ENCODE measurements at regions not wholly inside any gene's neighbourhood (a gene's known extent, or its start where the extent isn't known, plus 50 kb on each side); places are given as distances from the start of the nearest gene placed in this dataset.
"Not testable (repeated sequence)": the region's sequence is repeated elsewhere in the genome, so short reads cannot be mapped to it uniquely, and the experiment has no call there.

DNA sequence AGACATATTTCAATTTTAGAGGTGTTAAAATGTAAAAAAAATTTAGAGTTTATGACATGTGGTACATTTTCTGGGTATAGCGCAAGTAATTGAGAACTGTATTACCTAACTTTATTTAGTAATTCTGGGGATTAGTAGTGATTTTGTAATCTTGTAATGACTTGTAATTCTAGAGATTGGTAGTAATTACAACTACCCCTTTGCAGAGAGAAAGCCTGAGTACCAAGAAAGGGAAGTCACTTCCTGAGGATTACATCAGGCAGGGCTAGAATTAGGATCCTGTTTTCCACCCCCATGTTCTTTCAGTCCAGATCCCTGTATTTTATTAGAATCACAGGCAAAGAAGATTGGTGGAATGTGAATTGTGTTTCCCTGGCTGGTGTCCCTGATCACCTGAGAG, 274.9 kb downstream of the KCNRG start:
- H3K4me1 Mint-ChIP-seq = peaks cover 21% of the 10 kb centered on the region
- DNase-seq (ENCODE audit: low spot score in 2 of 2) (no peak), ATAC-seq (replicated peaks; ENCODE audit: extremely low read depth, poor library complexity, severe bottlenecking) (no peak)
- no peaks in the 10 kb centered on the region for H3K36me3 Mint-ChIP-seq (ENCODE audit: insufficient read depth)
- H3K27ac Mint-ChIP-seq (ENCODE audit: low read depth) = no peak overlapping the region
- no peak overlapping the region for H3K4me3 Mint-ChIP-seq
- H3K9me3 Mint-ChIP-seq = no peaks in the 10 kb centered on the region
- no peaks in the 10 kb centered on the region for H3K27me3 Mint-ChIP-seq

DNA sequence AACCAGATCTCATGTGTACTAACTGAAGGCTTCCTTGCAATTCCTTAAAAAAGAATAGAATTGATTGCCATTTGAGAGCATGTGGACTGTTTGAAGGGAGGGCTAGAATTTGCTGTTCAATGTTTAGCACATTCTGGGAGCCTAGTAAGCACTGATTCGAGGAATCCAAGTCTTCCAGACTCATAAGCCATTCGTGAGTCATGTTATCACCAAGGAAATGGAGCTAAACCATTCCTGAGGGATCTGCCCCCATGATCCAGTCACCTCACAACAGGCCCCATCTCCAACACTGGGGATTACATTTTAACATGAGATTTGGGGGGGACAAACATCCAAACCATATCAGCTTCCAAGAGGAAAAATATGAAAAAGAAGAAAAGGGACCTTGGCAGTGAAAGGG, 276.4 kb downstream of the KCNRG start:
- H3K36me3 Mint-ChIP-seq (ENCODE audit: insufficient read depth) = no peaks in the 10 kb centered on the region
- H3K4me3 Mint-ChIP-seq = no peak overlapping the region
- peaks cover 12% of the 10 kb centered on the region for H3K4me1 Mint-ChIP-seq
- ATAC-seq (replicated peaks; ENCODE audit: extremely low read depth, poor library complexity, severe bottlenecking) = no peak
- no peak for DNase-seq (ENCODE audit: low spot score in 2 of 2)
- no peaks in the 10 kb centered on the region for H3K27me3 Mint-ChIP-seq
- no peak overlapping the region for H3K27ac Mint-ChIP-seq (ENCODE audit: low read depth)
- no peaks in the 10 kb centered on the region for H3K9me3 Mint-ChIP-seq

DNA sequence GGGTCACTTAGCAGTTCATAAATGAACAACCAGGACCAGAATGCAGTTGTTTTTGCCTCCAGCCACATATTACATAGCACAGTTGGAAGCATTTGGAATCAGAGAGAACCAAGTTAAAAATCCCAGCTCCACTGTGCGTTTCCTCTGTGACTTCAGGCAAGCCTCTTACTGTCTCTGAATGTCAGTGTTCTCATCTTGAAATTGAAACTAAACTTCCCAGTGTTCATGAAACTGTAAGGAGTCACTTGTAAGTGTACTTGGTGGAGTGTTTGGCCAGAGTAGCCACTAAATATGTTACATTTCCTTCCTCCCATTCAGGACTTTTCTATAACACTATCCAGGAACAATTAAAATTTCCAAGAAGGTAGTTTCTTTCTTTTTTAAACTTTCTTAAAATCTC, 276.8 kb downstream of the KCNRG start:
- Mint-ChIP-seq H3K4me1 (peaks cover 14% of the 10 kb centered on the region), H3K27ac (ENCODE audit: low read depth) (no peak overlapping the region), H3K36me3 (ENCODE audit: insufficient read depth) (no peaks in the 10 kb centered on the region), H3K27me3 (no peaks in the 10 kb centered on the region), H3K9me3 (no peaks in the 10 kb centered on the region), H3K4me3 (no peak overlapping the region)
- ATAC-seq (replicated peaks; ENCODE audit: extremely low read depth, poor library complexity, severe bottlenecking) = no peak
- DNase-seq (ENCODE audit: low spot score in 2 of 2) = no peak

DNA sequence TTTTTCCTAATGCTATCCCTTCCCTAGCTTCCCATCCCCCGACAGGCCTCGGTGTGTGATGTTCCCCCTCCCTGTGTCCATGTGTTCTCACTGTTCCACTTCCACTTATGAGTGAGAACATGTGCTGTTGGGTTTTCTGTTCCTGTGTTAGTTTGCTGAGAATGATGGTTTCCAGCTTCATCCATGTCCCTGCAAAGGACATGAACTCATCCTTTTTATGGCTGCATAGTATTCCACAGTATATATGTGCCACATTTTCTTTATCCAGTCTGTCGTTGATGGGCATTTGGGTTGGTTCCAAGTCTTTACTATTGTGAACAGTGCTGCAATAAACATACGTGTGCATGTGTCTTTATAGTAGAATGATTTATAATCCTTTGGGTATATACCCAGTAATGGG, 279.2 kb downstream of the KCNRG start:
- not testable (repeated sequence) for H3K9me3 Mint-ChIP-seq; ATAC-seq (replicated peaks; ENCODE audit: extremely low read depth, poor library complexity, severe bottlenecking); H3K27me3 Mint-ChIP-seq; H3K4me3 Mint-ChIP-seq; DNase-seq (ENCODE audit: low spot score in 2 of 2); H3K27ac Mint-ChIP-seq (ENCODE audit: low read depth); H3K36me3 Mint-ChIP-seq (ENCODE audit: insufficient read depth)
- peaks cover 32% of the 10 kb centered on the region for H3K4me1 Mint-ChIP-seq

DNA sequence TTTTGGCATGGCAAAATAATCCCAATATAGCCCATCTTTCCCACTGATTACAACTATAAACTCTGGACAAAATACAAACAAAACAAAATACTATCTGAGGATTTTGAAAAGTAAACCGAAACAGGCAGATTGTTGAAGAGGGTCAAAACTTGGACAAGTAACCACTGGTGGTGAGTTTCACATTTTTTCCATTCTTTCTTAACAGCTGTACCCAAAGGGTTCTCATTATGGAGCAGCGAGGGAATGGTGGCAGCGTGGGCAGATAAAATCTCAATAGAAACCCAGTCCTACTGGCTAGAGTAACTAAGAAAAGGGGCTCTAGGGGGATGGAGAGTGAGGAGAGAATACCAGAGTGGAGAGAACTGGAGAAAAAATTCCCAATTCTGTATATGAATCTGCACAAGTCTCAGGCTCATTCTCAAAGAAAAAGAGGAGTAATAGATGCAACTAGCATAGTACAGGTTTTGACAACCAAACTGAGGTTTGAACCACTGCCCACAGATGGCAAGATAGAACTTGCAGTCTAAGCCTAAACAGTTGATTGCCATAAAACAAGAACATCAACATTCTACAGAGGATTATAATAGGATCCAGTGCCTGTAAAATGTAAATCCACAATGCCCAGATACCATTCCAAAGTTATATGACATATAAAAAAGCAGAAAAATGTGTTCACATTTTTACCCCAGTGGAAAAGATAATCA, 284.5 kb downstream of the KCNRG start:
- DNase-seq (ENCODE audit: low spot score in 2 of 2) (no peak), ATAC-seq (replicated peaks; ENCODE audit: extremely low read depth, poor library complexity, severe bottlenecking) (no peak)
- H3K27me3 Mint-ChIP-seq = no peaks in the 10 kb centered on the region
- no peaks in the 10 kb centered on the region for H3K9me3 Mint-ChIP-seq
- peaks cover 42% of the 10 kb centered on the region for H3K4me1 Mint-ChIP-seq
- H3K4me3 Mint-ChIP-seq = no peak overlapping the region
- H3K27ac Mint-ChIP-seq (ENCODE audit: low read depth) = no peak overlapping the region
- no peaks in the 10 kb centered on the region for H3K36me3 Mint-ChIP-seq (ENCODE audit: insufficient read depth)

DNA sequence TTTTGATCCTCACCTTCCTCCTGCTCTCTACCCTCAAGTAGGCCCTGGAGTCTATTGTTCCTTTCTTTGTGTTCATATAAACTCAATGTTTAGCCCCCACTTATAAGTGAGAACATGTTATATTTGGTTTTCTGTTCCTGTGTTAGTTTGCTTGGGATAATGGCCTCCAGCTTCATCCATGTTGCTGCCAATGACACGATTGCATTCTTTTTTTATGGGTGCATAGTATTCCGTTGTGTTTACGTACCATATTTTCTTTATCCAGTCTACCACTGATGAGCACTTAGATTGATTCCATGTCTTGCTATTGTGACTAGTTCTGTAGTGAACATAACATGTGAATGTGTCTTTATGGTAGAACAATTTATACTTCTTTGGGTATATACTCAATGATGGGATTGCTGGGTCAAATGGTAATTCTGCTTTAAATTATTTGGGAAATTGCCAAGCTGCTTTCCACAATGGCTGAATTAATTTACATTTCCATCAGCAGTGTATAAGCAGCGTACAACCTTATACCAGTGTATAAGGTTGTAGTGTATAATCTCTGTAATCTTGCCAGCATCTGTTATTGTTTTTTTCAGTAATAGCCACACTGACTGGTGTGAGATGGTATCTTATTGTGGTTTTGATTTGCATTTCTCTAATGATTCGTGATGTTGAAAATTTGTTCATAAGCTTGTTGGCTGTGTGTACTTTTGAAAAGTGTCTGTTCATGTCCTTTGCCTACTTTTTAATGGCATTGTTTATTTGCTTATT, 288.9 kb downstream of the KCNRG start:
- peak; percentile 67 for ATAC-seq (replicated peaks; ENCODE audit: extremely low read depth, poor library complexity, severe bottlenecking)

DNA sequence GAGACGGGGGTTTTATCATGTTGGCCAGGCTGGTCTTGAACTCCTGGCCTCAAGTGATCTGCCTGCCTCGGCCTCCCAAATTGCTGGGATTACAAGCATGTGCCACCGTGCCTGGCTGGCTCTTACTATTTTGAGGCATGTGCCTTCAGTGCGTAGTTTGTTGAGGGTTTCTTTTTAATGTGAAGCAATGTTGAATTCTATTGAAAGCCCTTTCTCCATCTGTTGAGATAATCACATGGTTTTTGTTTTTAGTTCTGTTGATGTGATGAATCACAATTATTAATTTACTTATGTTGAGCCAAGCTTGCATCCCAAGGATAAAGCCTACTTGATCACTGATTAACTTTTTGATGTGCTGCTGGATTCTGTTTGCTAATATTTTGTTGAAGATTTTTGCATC, 290.9 kb downstream of the KCNRG start:
- ATAC-seq (replicated peaks; ENCODE audit: extremely low read depth, poor library complexity, severe bottlenecking) (no peak), DNase-seq (ENCODE audit: low spot score in 2 of 2) (no peak)
- no peak overlapping the region for H3K27ac Mint-ChIP-seq (ENCODE audit: low read depth)

More for the DNA sequence above, 288.9 kb downstream of the KCNRG start:
- Mint-ChIP-seq H3K36me3 (ENCODE audit: insufficient read depth) (no peaks in the 10 kb centered on the region), H3K4me3 (no peak overlapping the region), H3K9me3 (no peaks in the 10 kb centered on the region), H3K27me3 (no peaks in the 10 kb centered on the region), H3K4me1 (peaks cover 36% of the 10 kb centered on the region), H3K27ac (ENCODE audit: low read depth) (no peak overlapping the region)
- no peak for DNase-seq (ENCODE audit: low spot score in 2 of 2)

DNA sequence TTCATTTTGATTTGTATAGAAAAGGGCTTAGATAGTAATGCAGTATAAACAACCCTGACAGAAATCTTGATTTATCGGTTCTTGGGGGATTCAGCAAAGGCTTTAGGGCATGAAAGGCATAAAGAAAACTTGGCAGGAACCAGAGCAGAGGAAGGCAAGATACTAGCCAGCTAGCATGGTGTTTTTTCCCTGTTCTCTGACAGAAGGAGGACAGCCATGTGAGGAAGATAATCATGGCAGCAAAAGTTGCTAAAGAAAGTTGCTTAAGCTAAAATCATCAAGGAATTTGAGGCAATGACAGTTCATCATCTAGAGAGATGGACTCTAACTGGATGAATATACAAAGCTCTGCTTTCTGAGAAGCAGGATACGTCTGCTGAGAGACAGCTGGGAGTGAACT, 294.1 kb downstream of the KCNRG start:
- no peak for ATAC-seq (replicated peaks; ENCODE audit: extremely low read depth, poor library complexity, severe bottlenecking)
- no peak overlapping the region for H3K27ac Mint-ChIP-seq (ENCODE audit: low read depth)

More for the DNA sequence above, 290.9 kb downstream of the KCNRG start:
- H3K9me3 Mint-ChIP-seq = no peaks in the 10 kb centered on the region
- H3K4me3 Mint-ChIP-seq = no peak overlapping the region
- H3K36me3 Mint-ChIP-seq (ENCODE audit: insufficient read depth) = peaks cover 2% of the 10 kb centered on the region
- peaks cover 40% of the 10 kb centered on the region for H3K4me1 Mint-ChIP-seq
- no peaks in the 10 kb centered on the region for H3K27me3 Mint-ChIP-seq

DNA sequence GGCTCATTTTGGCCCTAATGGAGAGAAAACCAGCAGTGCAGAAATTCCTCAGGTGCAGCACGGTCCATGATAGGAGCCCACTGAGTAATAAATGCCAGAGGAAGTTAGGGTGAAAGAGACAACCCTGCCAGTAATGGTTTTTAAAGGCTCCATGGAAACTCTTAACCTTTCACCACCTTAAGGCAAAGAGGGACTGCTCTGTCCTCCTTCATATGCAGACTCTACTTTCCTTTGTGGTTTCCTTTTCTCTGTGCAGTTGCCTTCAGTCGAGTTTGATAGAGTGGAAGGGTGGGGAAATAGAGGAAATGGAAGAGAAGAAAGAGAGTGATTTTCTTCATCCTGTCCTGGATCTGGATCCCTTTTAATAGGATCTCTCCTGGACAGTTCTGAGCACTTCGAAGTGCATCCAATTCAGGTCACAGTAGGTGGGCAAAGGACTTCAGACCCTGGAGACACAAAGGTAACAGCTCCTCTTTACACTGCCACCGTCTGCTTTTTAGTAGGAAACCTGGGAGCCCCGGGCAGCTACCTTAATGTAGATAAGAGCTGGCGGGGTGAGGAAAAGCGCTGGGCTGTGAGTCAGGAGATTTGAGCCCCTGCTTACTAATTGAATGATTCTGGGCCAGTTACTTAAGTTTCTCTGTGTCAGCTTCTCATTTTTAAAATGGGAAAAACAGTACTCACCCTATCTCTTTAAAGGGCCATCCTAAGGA, 294.8 kb downstream of the KCNRG start:
- no peak for ATAC-seq (replicated peaks; ENCODE audit: extremely low read depth, poor library complexity, severe bottlenecking)
- no peaks in the 10 kb centered on the region for H3K27me3 Mint-ChIP-seq
- H3K4me3 Mint-ChIP-seq = peak overlapping the region; percentile 23
- no peak overlapping the region for H3K27ac Mint-ChIP-seq (ENCODE audit: low read depth)
- peaks cover 22% of the 10 kb centered on the region for H3K4me1 Mint-ChIP-seq
- no peaks in the 10 kb centered on the region for H3K9me3 Mint-ChIP-seq
- H3K36me3 Mint-ChIP-seq (ENCODE audit: insufficient read depth) = peaks cover 2% of the 10 kb centered on the region
- no peak for DNase-seq (ENCODE audit: low spot score in 2 of 2)

More for the DNA sequence above, 294.1 kb downstream of the KCNRG start:
- Mint-ChIP-seq H3K27me3 (no peaks in the 10 kb centered on the region), H3K4me3 (no peak overlapping the region), H3K4me1 (peaks cover 29% of the 10 kb centered on the region), H3K36me3 (ENCODE audit: insufficient read depth) (peaks cover 2% of the 10 kb centered on the region), H3K9me3 (no peaks in the 10 kb centered on the region)
- DNase-seq (ENCODE audit: low spot score in 2 of 2) = no peak

DNA sequence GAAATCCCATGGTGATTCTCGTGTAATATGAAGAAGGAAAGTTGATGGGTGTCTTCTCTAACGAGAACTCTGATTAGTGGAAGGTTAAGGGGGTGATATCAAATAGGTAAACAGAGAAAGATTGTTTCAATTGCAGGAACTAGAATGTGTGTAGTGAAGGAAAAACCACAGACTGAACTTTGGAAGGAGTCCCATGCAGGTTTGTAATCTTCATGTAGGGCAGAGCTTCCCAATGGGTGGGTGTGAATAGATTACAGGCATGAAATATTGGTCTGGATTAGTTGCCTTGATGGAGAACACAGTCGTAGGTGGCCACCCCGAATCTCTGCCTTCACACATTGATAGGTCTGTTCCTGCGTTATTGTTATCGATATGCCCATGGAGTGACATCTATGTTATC, 295.5 kb downstream of the KCNRG start:
- Mint-ChIP-seq H3K27me3 (no peaks in the 10 kb centered on the region), H3K4me1 (peaks cover 17% of the 10 kb centered on the region), H3K9me3 (no peaks in the 10 kb centered on the region)

DNA sequence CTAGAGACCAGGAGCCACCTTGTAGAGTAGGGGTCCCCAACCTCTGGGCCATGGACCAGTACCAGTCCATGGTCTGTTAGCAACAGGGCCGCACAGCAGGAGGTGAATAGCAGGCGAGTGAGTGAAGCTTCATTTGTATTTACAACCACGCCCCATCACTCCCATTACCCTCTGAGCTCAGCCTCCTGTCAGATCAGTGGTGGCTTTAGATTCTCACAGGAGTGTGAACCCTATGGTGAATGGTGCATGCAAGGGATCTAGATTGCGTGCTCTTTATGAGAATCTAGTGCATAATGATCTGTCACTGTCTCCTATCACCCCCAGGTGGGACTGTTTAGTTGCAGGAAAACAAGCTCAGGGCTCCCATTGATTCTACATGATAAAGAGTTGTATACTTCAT, 303.6 kb downstream of the KCNRG start:
- peak overlapping the region; percentile 90 for H3K27ac Mint-ChIP-seq (ENCODE audit: low read depth)
- H3K4me3 Mint-ChIP-seq = no peak overlapping the region
- DNase-seq (ENCODE audit: low spot score in 2 of 2) (no peak), ATAC-seq (replicated peaks; ENCODE audit: extremely low read depth, poor library complexity, severe bottlenecking) (no peak)
- H3K27me3 Mint-ChIP-seq = no peaks in the 10 kb centered on the region
- peaks cover 28% of the 10 kb centered on the region for H3K4me1 Mint-ChIP-seq
- H3K36me3 Mint-ChIP-seq (ENCODE audit: insufficient read depth) = no peaks in the 10 kb centered on the region
- H3K9me3 Mint-ChIP-seq = no peaks in the 10 kb centered on the region

More for the DNA sequence above, 295.5 kb downstream of the KCNRG start:
- Mint-ChIP-seq H3K27ac (ENCODE audit: low read depth) (no peak overlapping the region), H3K36me3 (ENCODE audit: insufficient read depth) (peaks cover 2% of the 10 kb centered on the region), H3K4me3 (no peak overlapping the region)
- DNase-seq (ENCODE audit: low spot score in 2 of 2) (no peak), ATAC-seq (replicated peaks; ENCODE audit: extremely low read depth, poor library complexity, severe bottlenecking) (no peak)

DNA sequence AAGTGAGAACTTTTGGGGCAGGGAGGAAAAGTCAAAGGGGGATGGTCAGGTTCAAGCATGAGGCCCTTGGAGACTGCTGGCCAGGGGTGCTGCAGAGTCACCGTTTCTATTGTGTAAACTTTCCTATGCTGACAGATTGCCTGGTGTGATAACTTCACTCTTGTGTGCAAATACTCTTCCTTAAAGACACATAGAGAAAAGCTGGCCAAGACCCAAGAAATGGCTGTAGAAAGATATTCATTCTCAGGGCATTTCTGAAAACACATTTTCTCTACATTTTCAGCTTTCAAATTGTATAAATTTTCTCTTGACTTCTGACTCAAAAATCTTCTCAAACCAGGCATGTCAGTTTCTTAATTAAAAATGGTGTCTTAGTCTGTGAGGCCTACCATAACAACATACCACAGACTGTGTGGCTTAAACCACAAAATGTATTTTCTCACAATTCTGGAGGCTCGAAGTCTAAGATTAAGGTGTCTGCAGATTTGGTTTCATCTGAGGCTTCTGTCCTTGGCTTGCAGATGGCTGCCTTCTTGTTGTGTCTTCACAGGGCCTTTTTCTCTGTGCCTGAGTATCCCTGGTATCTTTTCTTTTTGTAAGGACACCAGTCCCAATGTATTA, 304.5 kb downstream of the KCNRG start:
- Mint-ChIP-seq H3K4me3 (peak overlapping the region; percentile 38), H3K9me3 (peaks cover 1% of the 10 kb centered on the region), H3K27me3 (no peaks in the 10 kb centered on the region), H3K36me3 (ENCODE audit: insufficient read depth) (peaks cover under 1% of the 10 kb centered on the region), H3K4me1 (peaks cover 28% of the 10 kb centered on the region), H3K27ac (ENCODE audit: low read depth) (peak overlapping the region; percentile 90)
- DNase-seq (ENCODE audit: low spot score in 2 of 2) (no peak), ATAC-seq (replicated peaks; ENCODE audit: extremely low read depth, poor library complexity, severe bottlenecking) (peak; percentile 72)

Measured in central memory CD8-positive, alpha-beta T cell (primary cell).